ENCODE measurements at regions not wholly inside any gene's neighbourhood (a gene's known extent, or its start where the extent isn't known, plus 50 kb on each side); places are given as distances from the start of the nearest gene placed in this dataset.

DNA sequence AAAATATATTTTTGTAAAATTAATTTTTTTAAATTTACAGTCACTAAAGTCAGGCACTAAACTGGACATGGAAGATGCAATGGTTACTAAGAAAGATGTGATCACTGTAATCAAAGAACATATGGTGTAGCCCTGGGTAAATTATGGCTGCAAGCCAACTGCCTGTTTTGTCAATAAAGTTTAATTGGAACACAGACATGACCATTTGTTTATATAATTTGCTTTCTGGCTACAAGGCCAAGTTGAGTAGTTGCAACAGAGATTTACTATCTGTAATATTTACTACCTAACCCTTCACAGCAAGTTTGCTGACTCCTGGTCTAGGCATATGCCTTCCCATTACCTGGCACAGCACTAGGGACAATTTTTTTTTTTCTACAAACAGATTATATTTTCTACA, 448.9 kb downstream of the ADRA2A start:
- Histone ChIP-seq H3K4me3 (no peak overlapping the region), H3K27ac (ENCODE audit: low read depth) (no peak overlapping the region), H3K9me2 (ENCODE audit: insufficient read depth) (peaks cover 13% of the 10 kb centered on the region; the same call in 1 of the 2 replicates), H4K20me1 (replicated peaks; ENCODE audit: insufficient read depth) (no peaks in the 10 kb centered on the region), H3K4me2 (no peak overlapping the region), H3K4me1 (ENCODE audit: insufficient read depth) (no peaks in the 10 kb centered on the region), H3F3A (replicated peaks; ENCODE audit: low read depth) (no peaks in the 10 kb centered on the region), H3K36me3 (ENCODE audit: insufficient read depth) (no peaks in the 10 kb centered on the region), H3K79me2 (replicated peaks; ENCODE audit: insufficient read depth) (no peaks in the 10 kb centered on the region), H3K27me3 (ENCODE audit: insufficient read depth) (no peaks in the 10 kb centered on the region), H2AFZ (no peak overlapping the region)
- Mint-ChIP-seq H3K36me3 (ENCODE audit: low read depth) (no peaks in the 10 kb centered on the region), H3K4me3 (no peak overlapping the region), H3K27me3 (ENCODE audit: insufficient read depth, low read depth, poor library complexity) (peaks cover 2% of the 10 kb centered on the region), H3K4me1 (no peaks in the 10 kb centered on the region), H3K9me3 (no peaks in the 10 kb centered on the region), H3K27ac (no peak overlapping the region)
- DNase-seq (ENCODE audit: low spot score): no peak
- ATAC-seq: no peak
- TF ChIP-seq ZNF114 (CRISPR knock-in tag; IDR thresholded peaks at IDR 0.05) (no peak), EZH2phosphoT487 (IDR thresholded peaks at IDR 0.05; ENCODE audit: unreplicated experiment) (no peak), ZNF331 (CRISPR knock-in tag; IDR thresholded peaks at IDR 0.05; ENCODE audit: low read depth) (no peak), EZH2 (IDR thresholded peaks at IDR 0.05; ENCODE audit: low read depth, unreplicated experiment) (no peak), JUNB (IDR thresholded peaks at IDR 0.05; ENCODE audit: unreplicated experiment) (no peak), POLR2AphosphoS5 (IDR thresholded peaks at IDR 0.05; ENCODE audit: low read depth) (no peak), NANOG (IDR thresholded peaks at IDR 0.05; ENCODE audit: borderline replicate concordance) (no peak), CREB1 (CRISPR knock-in tag; IDR thresholded peaks at IDR 0.05; ENCODE audit: low read depth) (no peak), STAT1 (IDR thresholded peaks at IDR 0.05; ENCODE audit: unreplicated experiment) (no peak)
- TF ChIP-seq, protein P1, sequence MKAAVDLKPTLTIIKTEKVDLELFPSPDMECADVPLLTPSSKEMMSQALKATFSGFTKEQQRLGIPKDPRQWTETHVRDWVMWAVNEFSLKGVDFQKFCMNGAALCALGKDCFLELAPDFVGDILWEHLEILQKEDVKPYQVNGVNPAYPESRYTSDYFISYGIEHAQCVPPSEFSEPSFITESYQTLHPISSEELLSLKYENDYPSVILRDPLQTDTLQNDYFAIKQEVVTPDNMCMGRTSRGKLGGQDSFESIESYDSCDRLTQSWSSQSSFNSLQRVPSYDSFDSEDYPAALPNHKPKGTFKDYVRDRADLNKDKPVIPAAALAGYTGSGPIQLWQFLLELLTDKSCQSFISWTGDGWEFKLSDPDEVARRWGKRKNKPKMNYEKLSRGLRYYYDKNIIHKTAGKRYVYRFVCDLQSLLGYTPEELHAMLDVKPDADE (IDR thresholded peaks at IDR 0.05): no peak
- TF ChIP-seq, protein P2, sequence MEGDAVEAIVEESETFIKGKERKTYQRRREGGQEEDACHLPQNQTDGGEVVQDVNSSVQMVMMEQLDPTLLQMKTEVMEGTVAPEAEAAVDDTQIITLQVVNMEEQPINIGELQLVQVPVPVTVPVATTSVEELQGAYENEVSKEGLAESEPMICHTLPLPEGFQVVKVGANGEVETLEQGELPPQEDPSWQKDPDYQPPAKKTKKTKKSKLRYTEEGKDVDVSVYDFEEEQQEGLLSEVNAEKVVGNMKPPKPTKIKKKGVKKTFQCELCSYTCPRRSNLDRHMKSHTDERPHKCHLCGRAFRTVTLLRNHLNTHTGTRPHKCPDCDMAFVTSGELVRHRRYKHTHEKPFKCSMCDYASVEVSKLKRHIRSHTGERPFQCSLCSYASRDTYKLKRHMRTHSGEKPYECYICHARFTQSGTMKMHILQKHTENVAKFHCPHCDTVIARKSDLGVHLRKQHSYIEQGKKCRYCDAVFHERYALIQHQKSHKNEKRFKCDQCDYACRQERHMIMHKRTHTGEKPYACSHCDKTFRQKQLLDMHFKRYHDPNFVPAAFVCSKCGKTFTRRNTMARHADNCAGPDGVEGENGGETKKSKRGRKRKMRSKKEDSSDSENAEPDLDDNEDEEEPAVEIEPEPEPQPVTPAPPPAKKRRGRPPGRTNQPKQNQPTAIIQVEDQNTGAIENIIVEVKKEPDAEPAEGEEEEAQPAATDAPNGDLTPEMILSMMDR (conservative IDR thresholded peaks at IDR 0.05; ENCODE audit: low read depth in 2 of 2): no peak
- TF ChIP-seq, protein P3, sequence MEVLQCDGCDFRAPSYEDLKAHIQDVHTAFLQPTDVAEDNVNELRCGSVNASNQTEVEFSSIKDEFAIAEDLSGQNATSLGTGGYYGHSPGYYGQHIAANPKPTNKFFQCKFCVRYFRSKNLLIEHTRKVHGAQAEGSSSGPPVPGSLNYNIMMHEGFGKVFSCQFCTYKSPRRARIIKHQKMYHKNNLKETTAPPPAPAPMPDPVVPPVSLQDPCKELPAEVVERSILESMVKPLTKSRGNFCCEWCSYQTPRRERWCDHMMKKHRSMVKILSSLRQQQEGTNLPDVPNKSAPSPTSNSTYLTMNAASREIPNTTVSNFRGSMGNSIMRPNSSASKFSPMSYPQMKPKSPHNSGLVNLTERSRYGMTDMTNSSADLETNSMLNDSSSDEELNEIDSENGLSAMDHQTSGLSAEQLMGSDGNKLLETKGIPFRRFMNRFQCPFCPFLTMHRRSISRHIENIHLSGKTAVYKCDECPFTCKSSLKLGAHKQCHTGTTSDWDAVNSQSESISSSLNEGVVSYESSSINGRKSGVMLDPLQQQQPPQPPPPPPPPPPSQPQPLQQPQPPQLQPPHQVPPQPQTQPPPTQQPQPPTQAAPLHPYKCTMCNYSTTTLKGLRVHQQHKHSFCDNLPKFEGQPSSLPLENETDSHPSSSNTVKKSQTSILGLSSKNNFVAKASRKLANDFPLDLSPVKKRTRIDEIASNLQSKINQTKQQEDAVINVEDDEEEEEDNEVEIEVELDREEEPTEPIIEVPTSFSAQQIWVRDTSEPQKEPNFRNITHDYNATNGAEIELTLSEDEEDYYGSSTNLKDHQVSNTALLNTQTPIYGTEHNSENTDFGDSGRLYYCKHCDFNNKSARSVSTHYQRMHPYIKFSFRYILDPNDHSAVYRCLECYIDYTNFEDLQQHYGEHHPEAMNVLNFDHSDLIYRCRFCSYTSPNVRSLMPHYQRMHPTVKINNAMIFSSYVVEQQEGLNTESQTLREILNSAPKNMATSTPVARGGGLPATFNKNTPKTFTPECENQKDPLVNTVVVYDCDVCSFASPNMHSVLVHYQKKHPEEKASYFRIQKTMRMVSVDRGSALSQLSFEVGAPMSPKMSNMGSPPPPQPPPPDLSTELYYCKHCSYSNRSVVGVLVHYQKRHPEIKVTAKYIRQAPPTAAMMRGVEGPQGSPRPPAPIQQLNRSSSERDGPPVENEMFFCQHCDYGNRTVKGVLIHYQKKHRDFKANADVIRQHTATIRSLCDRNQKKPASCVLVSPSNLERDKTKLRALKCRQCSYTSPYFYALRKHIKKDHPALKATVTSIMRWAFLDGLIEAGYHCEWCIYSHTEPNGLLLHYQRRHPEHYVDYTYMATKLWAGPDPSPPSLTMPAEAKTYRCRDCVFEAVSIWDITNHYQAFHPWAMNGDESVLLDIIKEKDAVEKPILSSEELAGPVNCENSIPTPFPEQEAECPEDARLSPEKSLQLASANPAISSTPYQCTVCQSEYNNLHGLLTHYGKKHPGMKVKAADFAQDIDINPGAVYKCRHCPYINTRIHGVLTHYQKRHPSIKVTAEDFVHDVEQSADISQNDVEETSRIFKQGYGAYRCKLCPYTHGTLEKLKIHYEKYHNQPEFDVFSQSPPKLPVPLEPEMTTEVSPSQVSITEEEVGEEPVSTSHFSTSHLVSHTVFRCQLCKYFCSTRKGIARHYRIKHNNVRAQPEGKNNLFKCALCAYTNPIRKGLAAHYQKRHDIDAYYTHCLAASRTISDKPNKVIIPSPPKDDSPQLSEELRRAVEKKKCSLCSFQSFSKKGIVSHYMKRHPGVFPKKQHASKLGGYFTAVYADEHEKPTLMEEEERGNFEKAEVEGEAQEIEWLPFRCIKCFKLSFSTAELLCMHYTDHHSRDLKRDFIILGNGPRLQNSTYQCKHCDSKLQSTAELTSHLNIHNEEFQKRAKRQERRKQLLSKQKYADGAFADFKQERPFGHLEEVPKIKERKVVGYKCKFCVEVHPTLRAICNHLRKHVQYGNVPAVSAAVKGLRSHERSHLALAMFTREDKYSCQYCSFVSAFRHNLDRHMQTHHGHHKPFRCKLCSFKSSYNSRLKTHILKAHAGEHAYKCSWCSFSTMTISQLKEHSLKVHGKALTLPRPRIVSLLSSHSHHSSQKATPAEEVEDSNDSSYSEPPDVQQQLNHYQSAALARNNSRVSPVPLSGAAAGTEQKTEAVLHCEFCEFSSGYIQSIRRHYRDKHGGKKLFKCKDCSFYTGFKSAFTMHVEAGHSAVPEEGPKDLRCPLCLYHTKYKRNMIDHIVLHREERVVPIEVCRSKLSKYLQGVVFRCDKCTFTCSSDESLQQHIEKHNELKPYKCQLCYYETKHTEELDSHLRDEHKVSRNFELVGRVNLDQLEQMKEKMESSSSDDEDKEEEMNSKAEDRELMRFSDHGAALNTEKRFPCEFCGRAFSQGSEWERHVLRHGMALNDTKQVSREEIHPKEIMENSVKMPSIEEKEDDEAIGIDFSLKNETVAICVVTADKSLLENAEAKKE (CRISPR knock-in tag; IDR thresholded peaks at IDR 0.05): no peak
- TF ChIP-seq, protein P4, sequence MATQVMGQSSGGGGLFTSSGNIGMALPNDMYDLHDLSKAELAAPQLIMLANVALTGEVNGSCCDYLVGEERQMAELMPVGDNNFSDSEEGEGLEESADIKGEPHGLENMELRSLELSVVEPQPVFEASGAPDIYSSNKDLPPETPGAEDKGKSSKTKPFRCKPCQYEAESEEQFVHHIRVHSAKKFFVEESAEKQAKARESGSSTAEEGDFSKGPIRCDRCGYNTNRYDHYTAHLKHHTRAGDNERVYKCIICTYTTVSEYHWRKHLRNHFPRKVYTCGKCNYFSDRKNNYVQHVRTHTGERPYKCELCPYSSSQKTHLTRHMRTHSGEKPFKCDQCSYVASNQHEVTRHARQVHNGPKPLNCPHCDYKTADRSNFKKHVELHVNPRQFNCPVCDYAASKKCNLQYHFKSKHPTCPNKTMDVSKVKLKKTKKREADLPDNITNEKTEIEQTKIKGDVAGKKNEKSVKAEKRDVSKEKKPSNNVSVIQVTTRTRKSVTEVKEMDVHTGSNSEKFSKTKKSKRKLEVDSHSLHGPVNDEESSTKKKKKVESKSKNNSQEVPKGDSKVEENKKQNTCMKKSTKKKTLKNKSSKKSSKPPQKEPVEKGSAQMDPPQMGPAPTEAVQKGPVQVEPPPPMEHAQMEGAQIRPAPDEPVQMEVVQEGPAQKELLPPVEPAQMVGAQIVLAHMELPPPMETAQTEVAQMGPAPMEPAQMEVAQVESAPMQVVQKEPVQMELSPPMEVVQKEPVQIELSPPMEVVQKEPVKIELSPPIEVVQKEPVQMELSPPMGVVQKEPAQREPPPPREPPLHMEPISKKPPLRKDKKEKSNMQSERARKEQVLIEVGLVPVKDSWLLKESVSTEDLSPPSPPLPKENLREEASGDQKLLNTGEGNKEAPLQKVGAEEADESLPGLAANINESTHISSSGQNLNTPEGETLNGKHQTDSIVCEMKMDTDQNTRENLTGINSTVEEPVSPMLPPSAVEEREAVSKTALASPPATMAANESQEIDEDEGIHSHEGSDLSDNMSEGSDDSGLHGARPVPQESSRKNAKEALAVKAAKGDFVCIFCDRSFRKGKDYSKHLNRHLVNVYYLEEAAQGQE (IDR thresholded peaks at IDR 0.05; ENCODE audit: unreplicated experiment): no peak
